ENCODE measurements at regions not wholly inside any gene's neighbourhood (a gene's known extent, or its start where the extent isn't known, plus 50 kb on each side); places are given as distances from the start of the nearest gene placed in this dataset.
"Not testable (repeated sequence)": the region's sequence is repeated elsewhere in the genome, so short reads cannot be mapped to it uniquely, and the experiment has no call there.

- ATAC-seq; FAIRE-seq; H3K4me2 ChIP-seq (ENCODE audit: low read depth, low read length); H3K79me2 ChIP-seq (ENCODE audit: insufficient read depth, low read length); BruUV-seq (replicated peaks); H3K9ac ChIP-seq (ENCODE audit: insufficient read depth, low read depth, low read length); H3K4me3 ChIP-seq (replicated peaks in 1 of 3; ENCODE audit: insufficient read depth in 1 of 3, low read depth in 2 of 3, low read length in 3 of 3); H2AFZ ChIP-seq (ENCODE audit: low read length); DNase-seq (ENCODE audit: low spot score); POLR2A ChIA-PET; H3K27ac ChIP-seq (ENCODE audit: extremely low read length, insufficient read depth, low read length); H3K27me3 ChIP-seq (ENCODE audit: control insufficient read depth in 1 of 2, insufficient read depth in 2 of 2, low read length in 2 of 2); CTCF ChIA-PET (ENCODE audit: low intra/inter-chr PET ratio, low total read pairs); H4K20me1 ChIP-seq (ENCODE audit: insufficient read depth, low read length); in situ Hi-C loops (cut with HindIII; ENCODE audit: extremely low pct_ligation_motif_present, low pct_unique_long_range_greater_than_20kb); H3K9me3 ChIP-seq (ENCODE audit: low read length); intact Hi-C loops (cut with micrococcal nuclease; ENCODE audit: unreplicated experiment); H3K36me3 ChIP-seq (replicated peaks in 1 of 2; ENCODE audit: control insufficient read depth in 1 of 2, insufficient read depth in 2 of 2, low read length in 2 of 2): not testable (repeated sequence)
- peaks cover 11% of the 10 kb centered on the region; the same call in 1 of the 2 replicates for H3K4me1 ChIP-seq (ENCODE audit: insufficient read depth, low read length)
- WGBS (ENCODE audit: low lambda C conversion rate) = 45% methylated on average over 3 of the region's 3 CpGs
These were observed 602.9 kb upstream of the TBL1XR1 start for GRCh38 chr3:177800147-177800546.

GRCh38 chr3:177800561-177800960 lies 603.3 kb upstream of the TBL1XR1 start:
- H3K9ac ChIP-seq (ENCODE audit: insufficient read depth, low read depth, low read length) = no peak overlapping the region
- H3K9me3 ChIP-seq (ENCODE audit: low read length) = no peaks in the 10 kb centered on the region
- DNase-seq (ENCODE audit: low spot score) (no peak), ATAC-seq (no peak), FAIRE-seq (no peak)
- H3K4me1 ChIP-seq (ENCODE audit: insufficient read depth, low read length) = peaks cover 11% of the 10 kb centered on the region; the same call in 1 of the 2 replicates
- CTCF ChIA-PET (ENCODE audit: low intra/inter-chr PET ratio, low total read pairs) = no interaction called here
- no peak overlapping the region for H3K27ac ChIP-seq (ENCODE audit: extremely low read length, insufficient read depth, low read length)
- H3K27me3 ChIP-seq (ENCODE audit: control insufficient read depth in 1 of 2, insufficient read depth in 2 of 2, low read length in 2 of 2) = 0 out of 5 replicates have a peak, but pooled peaks cover 0 to 4% of the 10 kb centered on the region in 2 experiments
- no TSS peak for BruUV-seq (replicated peaks)
- H2AFZ ChIP-seq (ENCODE audit: low read length) = no peak overlapping the region
- H3K4me3 ChIP-seq (replicated peaks in 1 of 3; ENCODE audit: insufficient read depth in 1 of 3, low read depth in 2 of 3, low read length in 3 of 3) = no peak overlapping the region
- no peaks in the 10 kb centered on the region for H3K36me3 ChIP-seq (replicated peaks in 1 of 2; ENCODE audit: control insufficient read depth in 1 of 2, insufficient read depth in 2 of 2, low read length in 2 of 2)
- TF ChIP-seq IKZF1 (IDR thresholded peaks at IDR 0.05) = no peak
- TF ChIP-seq ZNF292 (CRISPR knock-in tag; IDR thresholded peaks at IDR 0.05; ENCODE audit: borderline replicate concordance, low read depth) = no peak
- TF ChIP-seq NR2F1 (CRISPR knock-in tag; IDR thresholded peaks at IDR 0.05) = no peak
- TF ChIP-seq ZKSCAN1 (IDR thresholded peaks at IDR 0.05; ENCODE audit: low read length) = no peak
- no peak for TF ChIP-seq GPN1 (CRISPR knock-in tag; IDR thresholded peaks at IDR 0.05; ENCODE audit: borderline replicate concordance)
- TF ChIP-seq STAG1 (CRISPR knock-in tag; IDR thresholded peaks at IDR 0.05) = no peak
- TF ChIP-seq ELF3 (CRISPR knock-in tag; IDR thresholded peaks at IDR 0.05) = no peak
- 33% methylated on average over 3 of the region's 3 CpGs for WGBS (ENCODE audit: low lambda C conversion rate)
- POLR2A ChIA-PET = no interaction called here
- intact Hi-C loops (cut with micrococcal nuclease; ENCODE audit: unreplicated experiment) = no loop called here
- no peaks in the 10 kb centered on the region for H4K20me1 ChIP-seq (ENCODE audit: insufficient read depth, low read length)
- in situ Hi-C loops (cut with HindIII; ENCODE audit: extremely low pct_ligation_motif_present, low pct_unique_long_range_greater_than_20kb) = no loop called here
- no peak overlapping the region for H3K4me2 ChIP-seq (ENCODE audit: low read depth, low read length)
- no peaks in the 10 kb centered on the region for H3K79me2 ChIP-seq (ENCODE audit: insufficient read depth, low read length)
